GM19240 (cell line): ENCODE measurements at regions not wholly inside any gene's neighbourhood (a gene's known extent, or its start where the extent isn't known, plus 50 kb on each side); places are given as distances from the start of the nearest gene placed in this dataset.

Experiments used
- DNase-seq: peaks from one replicate; pipeline ENCODE4 v3.0.0; 2011; ENCODE audit warnings: low spot score; ENCODE audit not compliant: insufficient read length

- no peak for DNase-seq
Measured at GRCh38 chr6:103979308-103979707, 880.4 kb downstream of the HACE1 start.

- no peak for DNase-seq
Measured at GRCh38 chr6:103937389-103937788, 922.3 kb downstream of the HACE1 start.

- no peak for DNase-seq
Measured at GRCh38 chr6:103925317-103925716, 934.4 kb downstream of the HACE1 start.

GRCh38 chr6:103910018-103910417 lies 949.7 kb downstream of the HACE1 start:
- DNase-seq: no peak

- no peak for DNase-seq
Measured at GRCh38 chr6:103908898-103909297, 950.8 kb downstream of the HACE1 start.

- no peak for DNase-seq
Measured at GRCh38 chr6:103895136-103895535, 964.6 kb downstream of the HACE1 start.

GRCh38 chr6:103893141-103893581 lies 966.6 kb downstream of the HACE1 start:
- DNase-seq: no peak

GRCh38 chr6:103886951-103887350 lies 972.8 kb downstream of the HACE1 start:
- DNase-seq: no peak

GRCh38 chr6:103885446-103885845 lies 974.3 kb downstream of the HACE1 start:
- no peak for DNase-seq

- no peak for DNase-seq
Measured at GRCh38 chr6:103879800-103880199, 979.9 kb downstream of the HACE1 start.

- no peak for DNase-seq
Measured at GRCh38 chr6:103875221-103875620, 984.5 kb downstream of the HACE1 start.

- DNase-seq: no peak
Measured at GRCh38 chr6:103874575-103874974, 985.1 kb downstream of the HACE1 start.

- DNase-seq: no peak
Measured at GRCh38 chr6:103872678-103873077, 987.0 kb downstream of the HACE1 start.

- DNase-seq: no peak
Measured at GRCh38 chr6:103872233-103872632, 987.5 kb downstream of the HACE1 start.

GRCh38 chr6:103870970-103871369 lies 988.7 kb downstream of the HACE1 start:
- no peak for DNase-seq

- DNase-seq: no peak
Measured at GRCh38 chr6:103862297-103862696, 997.4 kb downstream of the HACE1 start.

GRCh38 chr6:103858003-103858402 lies 1001.7 kb downstream of the HACE1 start:
- DNase-seq: no peak

- DNase-seq: no peak
Measured at GRCh38 chr6:103855750-103856149, 1004.0 kb downstream of the HACE1 start.

- no peak for DNase-seq
Measured at GRCh38 chr6:103854059-103854458, 1005.7 kb downstream of the HACE1 start.

GRCh38 chr6:103838457-103838856 lies 1021.3 kb downstream of the HACE1 start:
- no peak for DNase-seq

- DNase-seq: no peak
Measured at GRCh38 chr6:103826209-103826608, 1033.5 kb downstream of the HACE1 start.

GRCh38 chr6:103820148-103820547 lies 1039.6 kb downstream of the HACE1 start:
- DNase-seq: no peak

- DNase-seq: no peak
Measured at GRCh38 chr6:103819509-103819908, 1040.2 kb downstream of the HACE1 start.

- no peak for DNase-seq
Measured at GRCh38 chr6:103812970-103813369, 1046.7 kb downstream of the HACE1 start.
